Liver (tissue), 3 donors: ENCODE measurements at regions not wholly inside any gene's neighbourhood (a gene's known extent, or its start where the extent isn't known, plus 50 kb on each side); places are given as distances from the start of the nearest gene placed in this dataset.

ENCODE experiments used
- ATF3 ChIP-seq: IDR thresholded peaks from 2 replicates; pipeline ENCODE4 v1.6.1; 2016; ENCODE audit warnings: antibody characterized with exemption
- CTCF ChIP-seq: fragments of 150-350 bp; IDR thresholded peaks from 2 replicates; pipeline ENCODE4 v1.5.1; 2017; ENCODE audit warnings: improper control_type of control experiment, low read depth, low read length; ENCODE audit not compliant: missing input control
- REST ChIP-seq: IDR thresholded peaks from 2 replicates; pipeline ENCODE4 v1.6.1; 2016; ENCODE audit warnings: antibody characterized with exemption, mild to moderate bottlenecking
- donor health status: healthy.
- donor health status: healthy.

- TF ChIP-seq CTCF (no peak), REST (no peak), ATF3 (no peak)
Observed at GRCh38 chr6:1247894-1248293, 64.0 kb upstream of the FOXQ1 start.
